IPS-18c (cell line): ENCODE measurements at regions not wholly inside any gene's neighbourhood (a gene's known extent, or its start where the extent isn't known, plus 50 kb on each side); places are given as distances from the start of the nearest gene placed in this dataset.

ENCODE experiments used
- H3K4me3 ChIP-seq: 2 replicates; pipeline ENCODE4 v1.7.0; 2013; ENCODE audit warnings: low read depth, mild to moderate bottlenecking, low read length, moderate library complexity; ENCODE audit not compliant: insufficient read depth
- H3K9me3 ChIP-seq: one replicate; pipeline ENCODE4 v1.6.1; 2013; ENCODE audit warnings: mild to moderate bottlenecking, low read length, moderate library complexity; ENCODE audit not compliant: control insufficient read depth, insufficient read depth

DNA sequence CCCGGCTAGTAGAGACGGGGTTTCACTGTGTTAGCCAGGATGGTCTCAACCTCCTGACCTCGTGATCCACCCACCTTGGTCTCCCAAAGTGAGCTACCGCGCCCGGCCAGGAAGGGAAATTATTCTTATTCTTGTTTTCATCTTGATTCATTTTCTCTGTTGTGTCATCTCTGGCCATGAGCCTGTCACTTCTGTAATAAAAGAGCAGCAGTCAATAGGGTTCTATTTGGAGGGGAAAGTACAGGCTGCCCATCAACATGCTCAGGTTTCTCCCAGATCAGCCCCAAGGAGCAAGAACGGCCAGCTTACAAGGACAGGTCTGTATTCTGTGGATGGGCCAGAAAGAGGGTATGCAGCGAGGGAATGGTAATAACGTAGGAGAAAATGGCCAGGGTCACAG is 345.0 kb downstream of the PREX1 start:
- Histone ChIP-seq H3K9me3 (no peaks in the 10 kb centered on the region), H3K4me3 (no peak overlapping the region)

DNA sequence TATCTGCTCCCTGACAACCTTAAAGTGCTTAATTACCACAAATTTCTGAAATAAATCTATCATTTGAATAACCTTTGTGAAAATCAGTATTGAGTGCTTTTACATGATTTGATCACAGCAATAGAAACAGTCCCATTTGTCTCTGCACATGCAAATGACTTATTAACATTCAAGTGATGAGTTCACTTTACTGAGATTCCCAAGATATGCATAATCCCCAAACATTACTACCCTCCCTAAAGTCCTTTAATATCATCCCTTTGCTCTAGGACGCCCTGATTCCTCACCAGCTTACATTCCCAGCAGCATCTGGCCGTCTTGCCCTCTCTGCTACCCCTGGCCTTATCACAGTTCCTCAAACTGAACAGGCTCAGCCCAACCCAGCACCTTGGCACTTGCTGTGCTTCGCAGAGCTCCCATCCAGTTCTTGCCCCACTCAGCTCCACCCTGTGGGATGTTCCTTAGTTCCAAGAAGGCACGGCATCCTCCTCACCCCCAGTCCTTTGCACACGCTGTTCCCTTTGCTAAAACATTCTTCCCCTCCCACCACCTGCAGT is 347.5 kb downstream of the PREX1 start:
- no peak overlapping the region for H3K4me3 ChIP-seq
- H3K9me3 ChIP-seq, result no peaks in the 10 kb centered on the region

GRCh38 chr20:48478806-48479585 is 348.8 kb downstream of the PREX1 start:
- Histone ChIP-seq H3K9me3 (no peaks in the 10 kb centered on the region), H3K4me3 (no peak overlapping the region)

DNA sequence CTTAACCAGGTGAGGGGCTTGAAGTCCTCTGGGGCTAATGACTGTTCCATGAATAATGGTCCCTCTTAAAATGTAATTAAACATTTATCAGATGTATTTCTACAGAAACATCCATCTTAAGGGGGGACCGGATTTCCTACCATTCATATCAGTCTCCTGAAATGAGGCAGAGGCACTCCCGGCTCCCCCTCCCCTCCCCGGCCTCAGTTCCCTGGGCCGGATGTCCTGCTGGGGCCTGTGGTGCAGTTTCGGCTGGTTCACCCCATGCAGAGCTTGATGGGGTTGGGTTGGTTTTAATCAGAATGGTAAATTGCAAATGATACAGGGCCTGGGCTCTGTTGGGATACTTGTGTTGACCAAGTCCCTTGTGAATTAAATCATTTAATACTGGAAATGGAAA is 349.4 kb downstream of the PREX1 start:
- Histone ChIP-seq H3K4me3 (no peak overlapping the region), H3K9me3 (no peaks in the 10 kb centered on the region)

DNA sequence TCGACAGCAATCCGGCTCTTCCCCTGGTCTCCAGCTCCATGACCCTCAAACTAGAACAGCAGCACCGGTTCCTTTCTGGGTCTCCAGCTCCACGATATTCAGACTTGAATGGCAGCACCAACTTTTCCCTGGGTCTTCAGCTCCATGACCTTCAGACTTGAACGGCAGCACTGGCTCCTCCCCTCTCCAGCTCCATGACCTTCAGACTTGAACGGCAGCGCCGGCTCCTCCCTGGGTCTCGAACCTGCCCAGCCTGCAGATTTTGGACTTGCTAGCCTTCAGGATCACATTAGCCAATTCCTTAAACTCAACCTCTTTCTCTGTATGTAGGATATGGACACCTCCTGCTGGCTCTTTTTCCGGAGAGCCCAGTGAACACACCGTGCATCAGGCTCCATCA is 350.9 kb downstream of the PREX1 start:
- Histone ChIP-seq H3K4me3 (no peak overlapping the region), H3K9me3 (no peaks in the 10 kb centered on the region)

DNA sequence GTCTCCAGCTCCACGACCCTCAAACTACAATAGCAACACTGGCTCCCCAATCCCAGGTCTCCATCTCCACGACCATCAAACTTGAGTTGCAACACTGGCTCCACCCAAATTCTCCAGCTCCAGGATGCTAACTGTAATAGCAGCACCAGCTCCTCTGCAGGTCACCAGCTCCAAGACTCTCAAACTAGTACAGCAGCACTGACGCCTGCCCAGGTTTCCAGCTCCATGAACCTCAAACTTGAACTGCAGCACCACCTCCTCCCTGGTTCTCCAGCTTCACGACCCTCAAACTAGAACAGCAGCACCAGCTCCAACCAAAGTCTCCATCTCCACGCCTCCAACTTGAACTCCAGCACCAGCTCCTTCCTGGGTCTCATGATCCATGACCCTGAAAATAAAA is 353.8 kb downstream of the PREX1 start:
- Histone ChIP-seq H3K4me3 (no peak overlapping the region), H3K9me3 (no peaks in the 10 kb centered on the region)

DNA sequence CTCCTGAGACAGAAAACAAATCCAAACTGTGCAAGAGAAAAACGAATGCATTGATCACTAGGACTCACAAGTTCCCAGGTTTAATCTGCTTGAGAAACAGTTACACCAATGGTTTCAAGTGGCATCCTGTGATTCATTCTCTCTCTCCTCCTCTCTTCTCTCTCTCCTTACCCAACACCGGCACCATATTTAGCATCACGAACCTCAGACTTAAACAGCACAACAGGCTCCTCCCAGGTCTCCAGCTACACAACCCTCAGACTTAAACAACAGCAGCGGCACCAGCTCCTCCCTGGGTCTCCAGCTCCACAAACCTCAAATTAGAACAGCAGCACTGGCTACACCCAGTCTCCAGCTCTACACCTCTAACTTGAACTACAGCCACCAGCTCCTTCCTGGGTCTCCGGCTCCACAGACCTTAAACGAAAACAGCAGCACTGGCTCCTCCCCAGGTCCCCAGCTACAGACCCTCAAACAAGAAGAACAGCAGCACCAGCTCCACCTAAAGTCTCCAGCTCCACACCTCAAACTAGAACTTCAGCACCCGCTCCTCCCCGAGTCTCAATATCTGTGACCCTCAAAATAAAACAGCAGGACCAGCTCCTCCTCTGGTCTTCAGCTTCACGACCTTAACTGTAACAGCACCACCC is 355.9 kb downstream of the PREX1 start:
- H3K4me3 ChIP-seq, result no peak overlapping the region
- no peaks in the 10 kb centered on the region for H3K9me3 ChIP-seq

DNA sequence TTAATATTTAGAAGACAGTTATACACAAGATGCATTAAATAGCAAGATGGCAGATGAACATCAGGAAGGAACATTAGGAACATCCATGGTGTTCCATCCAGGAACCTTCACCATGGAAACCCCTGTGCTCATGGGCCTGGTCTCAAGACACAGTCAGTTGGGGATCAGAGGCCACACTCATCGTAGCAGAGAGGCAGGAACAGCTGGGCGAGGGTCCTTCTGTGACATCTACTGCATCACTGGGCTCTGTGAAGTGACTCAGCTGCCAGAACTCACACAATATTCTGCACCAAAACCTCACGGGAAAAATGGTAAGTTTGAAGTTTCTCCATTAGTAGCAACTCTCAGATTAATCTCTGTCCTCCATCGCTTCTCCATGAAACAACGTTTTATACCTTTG is 356.6 kb downstream of the PREX1 start:
- Histone ChIP-seq H3K4me3 (no peak overlapping the region), H3K9me3 (no peaks in the 10 kb centered on the region)

GRCh38 chr20:48470141-48470540 is 357.7 kb downstream of the PREX1 start:
- Histone ChIP-seq H3K9me3 (no peaks in the 10 kb centered on the region), H3K4me3 (no peak overlapping the region)

DNA sequence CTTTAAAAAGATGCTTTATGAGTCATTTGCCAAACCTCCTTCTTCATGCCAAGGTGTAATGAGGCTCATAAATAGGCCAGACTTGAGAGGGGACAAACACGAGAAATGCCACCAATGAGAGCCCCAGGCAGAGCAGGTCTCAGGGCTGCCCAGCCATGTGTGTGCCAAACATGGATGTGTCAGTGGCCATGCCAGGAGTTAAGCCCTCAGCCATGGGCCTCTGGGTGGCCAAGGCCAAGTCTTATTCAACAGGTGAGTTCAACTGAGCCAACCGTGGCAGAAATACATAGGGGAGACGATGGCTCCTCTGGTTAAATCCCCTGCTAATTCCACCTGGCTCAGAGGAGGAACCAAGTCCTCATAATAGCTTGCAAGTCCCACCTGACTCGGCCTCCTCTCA is 358.8 kb downstream of the PREX1 start:
- no peaks in the 10 kb centered on the region for H3K9me3 ChIP-seq
- H3K4me3 ChIP-seq, result no peak overlapping the region

GRCh38 chr20:48468571-48468970 is 359.2 kb downstream of the PREX1 start:
- H3K4me3 ChIP-seq, result no peak overlapping the region
- no peaks in the 10 kb centered on the region for H3K9me3 ChIP-seq

- Histone ChIP-seq H3K4me3 (no peak overlapping the region), H3K9me3 (no peaks in the 10 kb centered on the region)
Measured at GRCh38 chr20:48467622-48468021, 360.2 kb downstream of the PREX1 start.

DNA sequence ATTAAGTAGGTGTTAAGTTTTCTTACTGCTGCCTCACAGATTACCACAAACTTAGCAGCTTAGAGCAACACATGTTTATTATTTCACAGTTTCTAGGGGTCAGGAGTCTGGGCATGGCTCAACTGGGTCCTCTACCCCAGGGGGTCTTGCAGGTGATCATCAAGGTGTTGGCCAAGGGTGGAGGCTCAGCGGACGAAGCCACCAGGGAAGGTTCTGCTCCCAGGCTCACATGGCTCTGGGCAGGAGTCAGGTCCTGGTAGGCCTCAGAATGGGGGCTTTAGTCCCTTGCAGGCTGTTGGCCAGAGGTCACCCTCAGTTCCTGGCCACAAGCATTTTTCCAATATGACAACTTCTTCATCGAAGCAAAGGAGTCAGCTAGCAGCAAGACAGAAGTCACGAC is 362.5 kb downstream of the PREX1 start:
- Histone ChIP-seq H3K4me3 (no peak overlapping the region), H3K9me3 (no peaks in the 10 kb centered on the region)

GRCh38 chr20:48463916-48464315 is 363.9 kb downstream of the PREX1 start:
- Histone ChIP-seq H3K4me3 (no peak overlapping the region), H3K9me3 (no peaks in the 10 kb centered on the region)

- Histone ChIP-seq H3K9me3 (no peaks in the 10 kb centered on the region), H3K4me3 (no peak overlapping the region)
Measured at GRCh38 chr20:48463096-48463720, 364.6 kb downstream of the PREX1 start.

- Histone ChIP-seq H3K4me3 (no peak overlapping the region), H3K9me3 (no peaks in the 10 kb centered on the region)
Measured at GRCh38 chr20:48461735-48462119, 366.1 kb downstream of the PREX1 start.

- no peaks in the 10 kb centered on the region for H3K9me3 ChIP-seq
- H3K4me3 ChIP-seq, result no peak overlapping the region
Measured at GRCh38 chr20:48461091-48461734, 366.6 kb downstream of the PREX1 start.

GRCh38 chr20:48460681-48461080 is 367.1 kb downstream of the PREX1 start:
- H3K4me3 ChIP-seq, result no peak overlapping the region
- H3K9me3 ChIP-seq, result no peaks in the 10 kb centered on the region
